Body of pancreas (tissue), 4 donors: ENCODE measurements at regions not wholly inside any gene's neighbourhood (a gene's known extent, or its start where the extent isn't known, plus 50 kb on each side); places are given as distances from the start of the nearest gene placed in this dataset.

Experiments used
- ATAC-seq: fragments of 150-250 bp; one replicate; pipeline ENCODE4 v1.9.1; 2016
- DNase-seq, 4 donors: peaks; one replicate each; pipeline ENCODE4 v3.0.0-alpha.2; 2019
- H3K27ac ChIP-seq, 4 donors: fragments of 200-600 bp; sonication (generic); 1 replicate in 3 of 4; 2 replicates in 1 of 4; pipeline versions ENCODE4 v1.5.1 to v1.6.1; 2016 to 2019; ENCODE audit warnings: mild to moderate bottlenecking in 1 of 4, mixed read lengths in 1 of 4, moderate library complexity in 1 of 4
- H3K27me3 ChIP-seq, 2 donors: fragments of 200-600 bp; sonication (generic); one replicate each; pipeline ENCODE4 v1.6.0; 2016; ENCODE audit warnings: mild to moderate bottlenecking in 1 of 2
- H3K36me3 ChIP-seq, 2 donors: fragments of 200-600 bp; sonication (generic); replicated peaks in 1 of 2; 2 replicates each; pipeline ENCODE4 v1.5.1; 2016; ENCODE audit warnings: low read depth in 2 of 2; ENCODE audit not compliant: insufficient read depth in 1 of 2
- H3K4me1 ChIP-seq: fragments of 200-600 bp; sonication (generic); one replicate; pipeline ENCODE4 v1.6.0; 2016
- H3K4me3 ChIP-seq, 2 donors: fragments of 200-600 bp; sonication (generic); 1 replicate in 1 of 2; 2 replicates in 1 of 2; pipeline ENCODE4 v1.5.1; 2016 to 2019
- H3K9me3 ChIP-seq, 3 donors: fragments of 200-600 bp; sonication (generic); 1 replicate in 2 of 3; 2 replicates in 1 of 3; pipeline ENCODE4 v1.5.1; 2016
- CTCF ChIP-seq, 7 experiments: fragments of 450-650 bp in 4 of 7; fragments of 200-600 bp in 3 of 7; sonication (generic) in 3 of 7; IDR thresholded peaks; one replicate each; pipeline ENCODE4 v1.5.1; 2016 to 2019; ENCODE audit warnings: antibody characterized with exemption in 7 of 7
- POLR2A ChIP-seq, 3 donors: fragments of 450-650 bp; IDR thresholded peaks; one replicate each; pipeline ENCODE4 v1.6.1; 2016; ENCODE audit warnings: antibody characterized with exemption in 3 of 3, mild to moderate bottlenecking in 2 of 3
- WGBS, 2 donors: methylation state at CpG; one replicate each; pipeline ENCODE4 v1.1.5; 2017; 5-methylcytosine and 5-hydroxymethylcytosine counted together
- intact Hi-C: fragments of 100-400 bp; cut with DNase I; formaldehyde crosslinking; loops from one replicate; pipeline ENCODE4 v1.15.1; 2023

DNA sequence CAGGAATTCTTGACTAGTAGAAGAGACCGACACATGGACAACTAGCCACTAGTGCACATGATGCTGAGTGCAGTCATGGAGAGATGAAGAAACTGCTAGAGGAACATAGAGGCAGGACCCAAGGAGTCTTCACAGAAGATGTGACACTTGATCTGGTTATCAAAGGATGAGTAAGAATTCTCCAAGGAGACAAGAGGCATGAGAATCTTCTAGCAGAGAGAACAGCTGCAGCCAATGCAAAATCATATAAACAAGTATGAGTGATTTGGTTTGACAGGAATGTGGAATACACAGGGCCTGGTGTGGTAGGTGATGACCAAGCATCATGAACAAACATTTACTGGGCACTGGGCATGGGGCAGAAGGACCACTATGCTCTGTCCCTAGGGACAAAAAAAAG lies 140.9 kb upstream of the CTTNBP2NL start:
- no peak for TF ChIP-seq POLR2A (IDR thresholded peaks at IDR 0.05)
- TF ChIP-seq CTCF (IDR thresholded peaks at IDR 0.05) = no peak
- Histone ChIP-seq H3K27ac (no peak overlapping the region), H3K9me3 (no peaks in the 10 kb centered on the region), H3K36me3 (no peaks in the 10 kb centered on the region), H3K4me1 (no peaks in the 10 kb centered on the region), H3K27me3 (no peaks in the 10 kb centered on the region), H3K4me3 (no peak overlapping the region)
- WGBS, 2 donors = 79 to 93% methylated on average over 1 of the region's 1 CpG
- intact Hi-C loops = no loop called here
- ATAC-seq = no peak
- no peak for DNase-seq

- no peak for TF ChIP-seq POLR2A (IDR thresholded peaks at IDR 0.05)
- TF ChIP-seq CTCF (IDR thresholded peaks at IDR 0.05) = no peak
- 75 to 88% methylated on average over 1 of the region's 1 CpG for WGBS, 2 donors
- H3K9me3 ChIP-seq = no peaks in the 10 kb centered on the region
- H3K4me3 ChIP-seq = no peak overlapping the region
- intact Hi-C loops = no loop called here
- ATAC-seq = no peak
- no peaks in the 10 kb centered on the region for H3K27me3 ChIP-seq
- no peak for DNase-seq
- H3K4me1 ChIP-seq = no peaks in the 10 kb centered on the region
- no peaks in the 10 kb centered on the region for H3K36me3 ChIP-seq
- no peak overlapping the region for H3K27ac ChIP-seq
Measured at GRCh38 chr1:112256411-112256810, 139.6 kb upstream of the CTTNBP2NL start.

GRCh38 chr1:112257043-112257835 lies 138.8 kb upstream of the CTTNBP2NL start:
- no peak for DNase-seq
- 70 to 73% methylated on average over 7 of the region's 7 CpGs for WGBS, 2 donors
- TF ChIP-seq CTCF (IDR thresholded peaks at IDR 0.05) (no peak), POLR2A (IDR thresholded peaks at IDR 0.05) (no peak)
- no peaks in the 10 kb centered on the region for H3K9me3 ChIP-seq
- no peaks in the 10 kb centered on the region for H3K27me3 ChIP-seq
- H3K27ac ChIP-seq = no peak overlapping the region
- no peak for ATAC-seq
- no peak overlapping the region for H3K4me3 ChIP-seq
- no peaks in the 10 kb centered on the region for H3K36me3 ChIP-seq
- H3K4me1 ChIP-seq = no peaks in the 10 kb centered on the region
- intact Hi-C loops = no loop called here

- Histone ChIP-seq H3K4me1 (no peaks in the 10 kb centered on the region), H3K4me3 (no peak overlapping the region), H3K36me3 (no peaks in the 10 kb centered on the region), H3K27me3 (no peaks in the 10 kb centered on the region), H3K9me3 (no peaks in the 10 kb centered on the region), H3K27ac (no peak overlapping the region)
- TF ChIP-seq POLR2A (IDR thresholded peaks at IDR 0.05) (no peak), CTCF (IDR thresholded peaks at IDR 0.05) (no peak)
- 85 to 92% methylated on average over 1 of the region's 1 CpG for WGBS, 2 donors
- intact Hi-C loops = no loop called here
- DNase-seq = no peak
- no peak for ATAC-seq
Measured at GRCh38 chr1:112260699-112261098, 135.3 kb upstream of the CTTNBP2NL start.

GRCh38 chr1:112262316-112262715 lies 133.7 kb upstream of the CTTNBP2NL start:
- no peak for ATAC-seq
- 66 to 70% methylated on average over 2 of the region's 2 CpGs for WGBS, 2 donors
- Histone ChIP-seq H3K27me3 (no peaks in the 10 kb centered on the region), H3K4me3 (no peak overlapping the region), H3K27ac (no peak overlapping the region), H3K9me3 (no peaks in the 10 kb centered on the region), H3K4me1 (no peaks in the 10 kb centered on the region), H3K36me3 (no peaks in the 10 kb centered on the region)
- no peak for DNase-seq
- intact Hi-C loops = no loop called here
- TF ChIP-seq POLR2A (IDR thresholded peaks at IDR 0.05) = no peak
- TF ChIP-seq CTCF (IDR thresholded peaks at IDR 0.05) = no peak
